Middle frontal gyrus (tissue), 1 donor: ENCODE measurements at regions not wholly inside any gene's neighbourhood (a gene's known extent, or its start where the extent isn't known, plus 50 kb on each side); places are given as distances from the start of the nearest gene placed in this dataset.

ENCODE experiments used
- DNase-seq: peaks from one replicate; pipeline ENCODE4 v3.0.0-alpha.2; 2015; ENCODE audit warnings: low spot score; ENCODE audit errors: extremely low spot score

- DNase-seq = no peak
Measured at GRCh38 chr10:78831461-78831860, 237.3 kb upstream of the ZMIZ1 start.

GRCh38 chr10:78832281-78832680, 236.5 kb upstream of the ZMIZ1 start:
- DNase-seq = no peak

- no peak for DNase-seq
Measured at GRCh38 chr10:78838141-78838657, 230.6 kb upstream of the ZMIZ1 start.

GRCh38 chr10:78843495-78843894, 225.3 kb upstream of the ZMIZ1 start:
- no peak for DNase-seq

- DNase-seq = no peak
Measured at GRCh38 chr10:78844960-78845607, 223.7 kb upstream of the ZMIZ1 start.

- no peak for DNase-seq
Measured at GRCh38 chr10:78846071-78846470, 222.7 kb upstream of the ZMIZ1 start.

GRCh38 chr10:78846760-78847159, 222.0 kb upstream of the ZMIZ1 start:
- DNase-seq = no peak

- no peak for DNase-seq
Measured at GRCh38 chr10:78847485-78847884, 221.3 kb upstream of the ZMIZ1 start.

GRCh38 chr10:78849115-78849514, 219.7 kb upstream of the ZMIZ1 start:
- DNase-seq = no peak

GRCh38 chr10:78849731-78850130, 219.0 kb upstream of the ZMIZ1 start:
- DNase-seq = no peak

- no peak for DNase-seq
Measured at GRCh38 chr10:78850644-78851435, 217.9 kb upstream of the ZMIZ1 start.

- no peak for DNase-seq
Measured at GRCh38 chr10:78851647-78852046, 217.1 kb upstream of the ZMIZ1 start.

GRCh38 chr10:78852466-78853240, 216.1 kb upstream of the ZMIZ1 start:
- DNase-seq = no peak

GRCh38 chr10:78853864-78854263, 214.9 kb upstream of the ZMIZ1 start:
- no peak for DNase-seq

- DNase-seq = peak; percentile 78
Measured at GRCh38 chr10:78856421-78856820, 212.3 kb upstream of the ZMIZ1 start.

GRCh38 chr10:78857193-78857592, 211.6 kb upstream of the ZMIZ1 start:
- DNase-seq = no peak

- DNase-seq = no peak
Measured at GRCh38 chr10:78859266-78859665, 209.5 kb upstream of the ZMIZ1 start.

- DNase-seq = no peak
Measured at GRCh38 chr10:78859769-78860168, 209.0 kb upstream of the ZMIZ1 start.

GRCh38 chr10:78860260-78860914, 208.4 kb upstream of the ZMIZ1 start:
- no peak for DNase-seq

GRCh38 chr10:78861529-78862327, 207.0 kb upstream of the ZMIZ1 start:
- DNase-seq = no peak

- no peak for DNase-seq
Measured at GRCh38 chr10:78862328-78862640, 206.5 kb upstream of the ZMIZ1 start.
